Nephron progenitor cell (in vitro differentiated cells): ENCODE measurements at regions not wholly inside any gene's neighbourhood (a gene's known extent, or its start where the extent isn't known, plus 50 kb on each side); places are given as distances from the start of the nearest gene placed in this dataset.

ENCODE experiments used
- DNase-seq: peaks from one replicate; pipeline ENCODE4 v3.0.0; 2021
- H3K27ac Mint-ChIP-seq: 2 replicates; pipeline ENCODE4 v1.8.0; 2021; ENCODE audit warnings: mild to moderate bottlenecking, moderate library complexity, mixed read lengths
- H3K27me3 Mint-ChIP-seq: 2 replicates; pipeline ENCODE4 v1.8.0; 2021; ENCODE audit warnings: mild to moderate bottlenecking, low read depth, mixed read lengths; ENCODE audit not compliant: poor library complexity
- H3K36me3 Mint-ChIP-seq: 2 replicates; pipeline ENCODE4 v1.8.0; 2021; ENCODE audit warnings: low read depth, mixed read lengths
- H3K4me1 Mint-ChIP-seq: 2 replicates; pipeline ENCODE4 v1.8.0; 2021; ENCODE audit warnings: mixed read lengths
- H3K4me3 Mint-ChIP-seq: 2 replicates; pipeline ENCODE4 v1.8.0; 2021; ENCODE audit warnings: mild to moderate bottlenecking, moderate library complexity, mixed read lengths
- H3K9me3 Mint-ChIP-seq: 2 replicates; pipeline ENCODE4 v1.8.0; 2021; ENCODE audit warnings: mild to moderate bottlenecking, moderate library complexity, mixed read lengths
- CTCF ChIP-seq: fragments of 200-600 bp; sonication (generic); IDR thresholded peaks from 2 replicates; pipeline ENCODE4 v1.5.0; 2021; ENCODE audit warnings: antibody characterized with exemption

- no peaks in the 10 kb centered on the region for H3K36me3 Mint-ChIP-seq
- TF ChIP-seq CTCF: no peak
- no peaks in the 10 kb centered on the region for H3K9me3 Mint-ChIP-seq
- DNase-seq: no peak
- H3K27ac Mint-ChIP-seq: no peak overlapping the region
- H3K27me3 Mint-ChIP-seq: peaks cover 20% of the 10 kb centered on the region
- no peak overlapping the region for H3K4me3 Mint-ChIP-seq
- H3K4me1 Mint-ChIP-seq: peaks cover 46% of the 10 kb centered on the region
These were observed 273.3 kb downstream of the CTTN start for GRCh38 chr11:70671611-70672010.

GRCh38 chr11:70672991-70673653 lies 274.8 kb downstream of the CTTN start:
- Mint-ChIP-seq H3K4me1 (peaks cover 40% of the 10 kb centered on the region), H3K27ac (no peak overlapping the region), H3K9me3 (no peaks in the 10 kb centered on the region), H3K4me3 (no peak overlapping the region), H3K27me3 (peaks cover 22% of the 10 kb centered on the region), H3K36me3 (no peaks in the 10 kb centered on the region)
- no peak for DNase-seq
- no peak for TF ChIP-seq CTCF

GRCh38 chr11:70674605-70675004 lies 276.3 kb downstream of the CTTN start:
- H3K36me3 Mint-ChIP-seq: no peaks in the 10 kb centered on the region
- H3K4me3 Mint-ChIP-seq: no peak overlapping the region
- H3K27me3 Mint-ChIP-seq: peaks cover 26% of the 10 kb centered on the region
- no peaks in the 10 kb centered on the region for H3K9me3 Mint-ChIP-seq
- no peak overlapping the region for H3K27ac Mint-ChIP-seq
- DNase-seq: no peak
- TF ChIP-seq CTCF: no peak
- peaks cover 33% of the 10 kb centered on the region for H3K4me1 Mint-ChIP-seq

- Mint-ChIP-seq H3K36me3 (no peaks in the 10 kb centered on the region), H3K27me3 (peaks cover 20% of the 10 kb centered on the region), H3K4me3 (no peak overlapping the region), H3K9me3 (no peaks in the 10 kb centered on the region), H3K4me1 (peaks cover 31% of the 10 kb centered on the region), H3K27ac (no peak overlapping the region)
- TF ChIP-seq CTCF: no peak
- DNase-seq: no peak
These were observed 277.5 kb downstream of the CTTN start for GRCh38 chr11:70675697-70676374.

- H3K9me3 Mint-ChIP-seq: no peaks in the 10 kb centered on the region
- no peaks in the 10 kb centered on the region for H3K36me3 Mint-ChIP-seq
- H3K27me3 Mint-ChIP-seq: peaks cover 22% of the 10 kb centered on the region
- no peak for DNase-seq
- no peak overlapping the region for H3K4me3 Mint-ChIP-seq
- no peak for TF ChIP-seq CTCF
- no peak overlapping the region for H3K27ac Mint-ChIP-seq
- H3K4me1 Mint-ChIP-seq: peaks cover 33% of the 10 kb centered on the region
These were observed 279.0 kb downstream of the CTTN start for GRCh38 chr11:70677232-70677916.
